ENCODE measurements at regions not wholly inside any gene's neighbourhood (a gene's known extent, or its start where the extent isn't known, plus 50 kb on each side); places are given as distances from the start of the nearest gene placed in this dataset.

DNA sequence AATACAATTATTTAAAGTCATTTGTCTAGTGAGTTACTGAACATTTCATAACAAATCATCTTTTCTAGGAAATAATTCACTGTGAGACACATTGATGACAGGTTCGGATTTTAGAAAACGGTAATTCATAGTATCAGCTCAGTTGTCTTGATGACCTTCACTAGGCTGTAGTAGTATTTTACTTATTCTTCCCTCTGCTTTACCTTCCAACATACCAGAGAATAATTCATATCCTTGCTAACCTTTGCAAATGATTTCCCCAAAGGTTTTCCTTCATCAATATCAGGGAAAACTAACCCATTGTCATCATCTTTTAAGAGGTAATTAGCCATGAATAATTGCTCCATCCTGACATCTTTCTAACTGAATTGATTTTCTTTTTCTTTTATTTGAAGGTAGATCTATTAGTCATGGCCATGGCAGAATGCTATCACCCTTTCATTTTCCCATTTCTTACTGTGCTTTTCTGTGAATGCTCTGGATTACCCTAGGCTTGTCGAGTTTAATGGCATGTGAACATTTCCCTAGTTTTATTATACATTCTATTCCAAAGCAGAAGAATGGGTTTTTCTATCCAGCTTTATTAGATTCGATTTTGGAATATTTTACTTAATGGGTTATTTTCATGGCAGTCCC, 299.2 kb downstream of the OLFM4 start:
- TF ChIP-seq, protein P1, sequence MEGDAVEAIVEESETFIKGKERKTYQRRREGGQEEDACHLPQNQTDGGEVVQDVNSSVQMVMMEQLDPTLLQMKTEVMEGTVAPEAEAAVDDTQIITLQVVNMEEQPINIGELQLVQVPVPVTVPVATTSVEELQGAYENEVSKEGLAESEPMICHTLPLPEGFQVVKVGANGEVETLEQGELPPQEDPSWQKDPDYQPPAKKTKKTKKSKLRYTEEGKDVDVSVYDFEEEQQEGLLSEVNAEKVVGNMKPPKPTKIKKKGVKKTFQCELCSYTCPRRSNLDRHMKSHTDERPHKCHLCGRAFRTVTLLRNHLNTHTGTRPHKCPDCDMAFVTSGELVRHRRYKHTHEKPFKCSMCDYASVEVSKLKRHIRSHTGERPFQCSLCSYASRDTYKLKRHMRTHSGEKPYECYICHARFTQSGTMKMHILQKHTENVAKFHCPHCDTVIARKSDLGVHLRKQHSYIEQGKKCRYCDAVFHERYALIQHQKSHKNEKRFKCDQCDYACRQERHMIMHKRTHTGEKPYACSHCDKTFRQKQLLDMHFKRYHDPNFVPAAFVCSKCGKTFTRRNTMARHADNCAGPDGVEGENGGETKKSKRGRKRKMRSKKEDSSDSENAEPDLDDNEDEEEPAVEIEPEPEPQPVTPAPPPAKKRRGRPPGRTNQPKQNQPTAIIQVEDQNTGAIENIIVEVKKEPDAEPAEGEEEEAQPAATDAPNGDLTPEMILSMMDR (IDR thresholded peaks at IDR 0.05; ENCODE audit: control insufficient read depth, insufficient read depth, low read depth, low read length, missing control alignments) = no peak
- H3K4me3 ChIP-seq (ENCODE audit: control insufficient read depth, low read depth, low read length) = no peak overlapping the region
- no peak for DNase-seq (ENCODE audit: low read depth)

DNA sequence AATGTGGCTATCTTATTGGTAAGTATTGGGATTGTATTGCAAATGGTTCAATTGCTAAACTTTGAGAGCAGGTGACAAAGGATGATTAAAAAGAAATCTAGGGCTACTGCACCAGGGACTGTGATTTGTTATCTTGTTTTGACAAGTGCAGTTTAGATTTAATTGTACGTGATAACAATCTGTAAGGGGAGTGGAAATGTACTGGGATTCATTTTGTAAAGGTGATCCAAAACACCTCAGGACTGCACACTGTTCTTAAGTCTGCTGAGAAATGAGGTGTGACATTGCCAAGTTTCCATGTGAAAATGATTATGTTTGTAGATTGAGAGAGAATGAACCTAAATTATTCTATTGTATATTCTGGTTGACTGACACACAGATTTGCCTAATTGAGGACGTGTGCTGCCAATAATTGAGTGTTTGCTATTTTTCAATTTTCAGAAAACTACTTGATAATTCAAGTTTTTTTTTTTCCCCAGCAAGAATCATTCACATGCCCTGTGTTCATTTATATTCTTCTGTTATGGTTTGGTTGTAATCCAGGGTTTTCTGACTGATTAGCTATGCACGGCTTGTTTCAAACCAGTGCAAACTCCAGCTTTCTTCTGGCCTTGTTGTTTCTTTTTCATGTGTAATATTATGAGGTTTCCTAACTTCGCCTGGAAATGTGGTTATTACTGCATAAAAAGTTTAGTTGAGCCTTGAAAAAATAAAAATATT, 308.0 kb downstream of the OLFM4 start:
- no peak for DNase-seq (ENCODE audit: low read depth)
- TF ChIP-seq, protein P1 (IDR thresholded peaks at IDR 0.05; ENCODE audit: control insufficient read depth, insufficient read depth, low read depth, low read length, missing control alignments) = no peak
- H3K4me3 ChIP-seq (ENCODE audit: control insufficient read depth, low read depth, low read length) = no peak overlapping the region

DNA sequence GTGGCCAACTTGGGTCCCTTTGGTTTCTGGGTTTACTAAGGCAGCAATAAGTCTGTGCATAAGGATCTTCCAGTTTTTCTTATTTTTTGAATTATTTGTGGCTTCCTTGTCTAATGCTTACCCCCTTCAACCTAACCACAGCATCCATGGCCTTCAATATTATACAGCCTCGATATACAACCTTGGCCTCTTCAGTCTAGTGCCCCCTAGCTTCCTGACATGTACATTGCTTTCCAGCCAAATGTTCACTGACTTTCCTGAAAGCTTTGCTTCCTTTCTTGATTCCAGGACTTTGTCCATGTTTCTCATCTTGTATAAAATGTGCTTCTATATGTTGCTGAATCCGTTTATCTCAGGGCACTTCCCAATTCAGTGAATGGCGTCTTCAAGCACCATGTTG, 310.1 kb downstream of the OLFM4 start:
- TF ChIP-seq, protein P1 (IDR thresholded peaks at IDR 0.05; ENCODE audit: control insufficient read depth, insufficient read depth, low read depth, low read length, missing control alignments) = no peak
- H3K4me3 ChIP-seq (ENCODE audit: control insufficient read depth, low read depth, low read length) = no peak overlapping the region
- no peak for DNase-seq (ENCODE audit: low read depth)

DNA sequence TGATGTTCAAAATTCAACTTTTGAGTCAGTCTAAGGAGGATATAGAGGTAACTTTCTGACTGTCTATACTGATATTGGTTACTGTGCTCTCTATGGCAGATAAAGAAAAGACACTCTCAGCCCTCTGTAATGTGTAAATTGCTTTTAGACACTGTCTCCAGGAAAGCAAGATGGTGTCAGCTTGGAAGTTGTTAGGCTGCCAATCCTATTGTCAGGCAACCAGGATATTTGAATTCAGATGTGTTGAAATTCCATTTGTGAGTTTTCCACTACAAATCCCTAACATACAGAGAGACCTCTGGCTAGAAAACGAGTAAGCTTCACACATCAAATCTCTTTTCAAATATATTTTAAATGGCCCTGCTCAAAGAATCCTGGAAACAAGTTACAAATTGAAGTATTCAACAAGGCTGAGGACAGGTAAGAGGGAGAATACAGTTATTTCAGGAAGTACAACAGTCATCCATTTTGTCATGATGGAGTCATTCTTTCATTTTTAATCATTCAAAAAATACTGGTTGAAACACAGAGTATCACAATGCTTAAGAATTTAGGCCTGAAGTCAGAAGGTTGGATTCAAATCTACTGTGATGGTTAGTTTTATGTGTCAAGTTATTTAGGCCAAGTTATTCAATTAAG, 312.0 kb downstream of the OLFM4 start:
- no peak for DNase-seq (ENCODE audit: low read depth)
- no peak overlapping the region for H3K4me3 ChIP-seq (ENCODE audit: control insufficient read depth, low read depth, low read length)
- TF ChIP-seq, protein P1 (IDR thresholded peaks at IDR 0.05; ENCODE audit: control insufficient read depth, insufficient read depth, low read depth, low read length, missing control alignments) = no peak

DNA sequence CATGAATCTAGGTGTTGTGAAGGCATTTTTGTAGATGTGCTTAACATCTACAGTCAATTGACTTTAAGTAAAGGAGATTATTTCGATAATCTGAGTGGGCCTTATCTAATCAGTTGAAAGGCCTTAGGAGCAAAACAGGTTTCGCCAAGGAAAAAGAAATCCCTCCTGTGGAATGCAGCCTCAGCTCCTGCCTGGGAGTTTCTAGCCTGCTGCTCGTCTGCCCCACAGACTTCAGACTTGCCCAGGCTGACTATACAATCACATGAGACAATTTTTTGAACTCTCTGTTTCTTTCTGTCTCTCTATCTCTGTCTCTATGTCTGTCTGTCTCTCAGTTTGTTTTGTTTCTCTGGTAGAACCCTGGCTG, 312.5 kb downstream of the OLFM4 start:
- no peak overlapping the region for H3K4me3 ChIP-seq (ENCODE audit: control insufficient read depth, low read depth, low read length)
- TF ChIP-seq, protein P1 (IDR thresholded peaks at IDR 0.05; ENCODE audit: control insufficient read depth, insufficient read depth, low read depth, low read length, missing control alignments) = no peak
- no peak for DNase-seq (ENCODE audit: low read depth)

DNA sequence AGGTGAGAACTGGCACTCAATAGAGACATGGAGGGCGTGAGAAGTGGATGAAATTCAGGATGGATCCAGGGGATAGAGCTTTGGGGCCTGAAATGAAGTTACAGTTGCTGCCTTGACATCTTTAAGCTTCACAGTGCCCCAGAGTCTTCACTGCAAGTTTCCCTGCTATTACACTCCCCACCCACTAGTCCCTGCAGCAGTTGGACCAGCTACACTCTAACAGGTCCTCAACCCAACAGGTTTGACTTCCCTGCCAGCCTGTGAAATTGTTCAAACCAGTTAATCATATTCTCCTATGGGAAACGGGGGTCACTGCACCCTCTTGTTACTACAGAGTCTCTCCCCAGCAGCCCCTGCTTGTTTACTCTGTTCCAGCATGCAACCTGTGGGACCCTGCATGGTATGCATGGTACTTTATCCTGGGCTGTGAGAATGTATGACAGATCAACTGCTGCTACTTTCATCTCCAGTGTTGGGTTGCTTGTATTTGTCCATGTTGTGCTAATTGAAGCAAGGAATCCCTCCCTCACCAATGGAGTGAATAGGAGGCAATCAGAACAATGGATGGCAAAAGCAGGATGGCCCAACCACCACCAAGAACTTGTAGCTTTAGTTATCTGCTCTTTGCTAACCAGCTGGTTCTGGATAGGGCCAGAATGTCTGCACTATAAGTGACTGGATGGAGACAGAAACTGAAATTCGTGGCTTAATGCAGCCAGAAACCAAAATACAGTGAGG, 314.2 kb downstream of the OLFM4 start:
- no peak for DNase-seq (ENCODE audit: low read depth)
- H3K4me3 ChIP-seq (ENCODE audit: control insufficient read depth, low read depth, low read length) = no peak overlapping the region
- TF ChIP-seq, protein P1 (IDR thresholded peaks at IDR 0.05; ENCODE audit: control insufficient read depth, insufficient read depth, low read depth, low read length, missing control alignments) = no peak

Data from AG09309 (cell line).